Astrocyte (in vitro differentiated cells and primary cell): ENCODE measurements at regions not wholly inside any gene's neighbourhood (a gene's known extent, or its start where the extent isn't known, plus 50 kb on each side); places are given as distances from the start of the nearest gene placed in this dataset.

ENCODE experiments used
- DNase-seq: peaks from one replicate; pipeline ENCODE4 v3.0.0-alpha.2; 2010; ENCODE audit warnings: low read depth
- FAIRE-seq: peaks from 2 replicates; lab custom pipeline; 2011; peaks lifted over from hg19 to GRCh38; lab: Jason Lieb, UNC
- H2AFZ ChIP-seq: 2 replicates; pipeline ENCODE4 v1.6.0; 2012; ENCODE audit warnings: low read depth, low read length, inconsistent platforms
- H3K27ac ChIP-seq: 2 replicates; pipeline ENCODE4 v1.5.1; 2011; ENCODE audit warnings: low read depth, low read length, inconsistent platforms
- H3K27me3 ChIP-seq: 2 replicates; pipeline ENCODE4 v1.6.0; 2011; ENCODE audit warnings: low read length, inconsistent platforms; ENCODE audit not compliant: insufficient read depth
- H3K36me3 ChIP-seq: 2 replicates; pipeline ENCODE4 v1.5.1; 2011; ENCODE audit warnings: low read length, inconsistent platforms; ENCODE audit not compliant: insufficient read depth
- H3K4me1 ChIP-seq: 2 replicates; pipeline ENCODE4 v1.5.1; 2011; ENCODE audit warnings: low read length, inconsistent platforms; ENCODE audit not compliant: insufficient read depth
- H3K4me2 ChIP-seq: 2 replicates; pipeline ENCODE4 v1.6.0; 2012; ENCODE audit warnings: low read length, inconsistent platforms
- H3K4me3 ChIP-seq: 2 replicates; pipeline ENCODE4 v1.5.1; 2011; ENCODE audit warnings: low read depth, mild to moderate bottlenecking, low read length, inconsistent platforms; ENCODE audit not compliant: insufficient read depth
- H3K79me2 ChIP-seq: 2 replicates; pipeline ENCODE4 v1.6.0; 2012; ENCODE audit warnings: mild to moderate bottlenecking, low read length, inconsistent platforms; ENCODE audit not compliant: insufficient read depth
- H3K9ac ChIP-seq: 2 replicates; pipeline ENCODE4 v1.6.0; 2012; ENCODE audit warnings: mild to moderate bottlenecking, low read length, inconsistent platforms
- H3K9me3 ChIP-seq: 2 replicates; pipeline ENCODE4 v1.5.1; 2012; ENCODE audit warnings: low read depth, mild to moderate bottlenecking, low read length, inconsistent platforms; ENCODE audit not compliant: insufficient read depth
- H4K20me1 ChIP-seq: 2 replicates; pipeline ENCODE4 v1.6.0; 2012; ENCODE audit warnings: low read length, inconsistent platforms; ENCODE audit not compliant: insufficient read depth
- H3K27ac Mint-ChIP-seq: one replicate; pipeline ENCODE4 v1.8.0; 2021; ENCODE audit warnings: mild to moderate bottlenecking, mixed read lengths; ENCODE audit not compliant: unreplicated experiment
- H3K27me3 Mint-ChIP-seq: one replicate; pipeline ENCODE4 v1.8.0; 2021; ENCODE audit warnings: low read depth, mixed read lengths; ENCODE audit not compliant: unreplicated experiment
- H3K36me3 Mint-ChIP-seq: one replicate; pipeline ENCODE4 v1.8.0; 2021; ENCODE audit warnings: low read depth, mixed read lengths; ENCODE audit not compliant: unreplicated experiment
- H3K4me1 Mint-ChIP-seq: one replicate; pipeline ENCODE4 v1.8.0; 2021; ENCODE audit warnings: low read depth, mixed read lengths; ENCODE audit not compliant: unreplicated experiment
- H3K4me3 Mint-ChIP-seq: one replicate; pipeline ENCODE4 v1.8.0; 2021; ENCODE audit warnings: mild to moderate bottlenecking, moderate library complexity, mixed read lengths; ENCODE audit not compliant: unreplicated experiment
- H3K9me3 Mint-ChIP-seq: one replicate; pipeline ENCODE4 v1.8.0; 2021; ENCODE audit warnings: mild to moderate bottlenecking, mixed read lengths; ENCODE audit not compliant: unreplicated experiment
- EZH2 ChIP-seq: IDR thresholded peaks from 2 replicates; pipeline ENCODE4 v1.6.1; 2012; ENCODE audit warnings: mild to moderate bottlenecking, low read length, inconsistent platforms; ENCODE audit not compliant: insufficient read depth
- TF ChIP-seq, protein P1 (sequence below): IDR thresholded peaks from 2 replicates; pipeline ENCODE4 v1.5.1; 2011; ENCODE audit warnings: low read depth, mild to moderate bottlenecking, inconsistent platforms, low read length, moderate library complexity; ENCODE audit not compliant: insufficient read depth

DNA sequence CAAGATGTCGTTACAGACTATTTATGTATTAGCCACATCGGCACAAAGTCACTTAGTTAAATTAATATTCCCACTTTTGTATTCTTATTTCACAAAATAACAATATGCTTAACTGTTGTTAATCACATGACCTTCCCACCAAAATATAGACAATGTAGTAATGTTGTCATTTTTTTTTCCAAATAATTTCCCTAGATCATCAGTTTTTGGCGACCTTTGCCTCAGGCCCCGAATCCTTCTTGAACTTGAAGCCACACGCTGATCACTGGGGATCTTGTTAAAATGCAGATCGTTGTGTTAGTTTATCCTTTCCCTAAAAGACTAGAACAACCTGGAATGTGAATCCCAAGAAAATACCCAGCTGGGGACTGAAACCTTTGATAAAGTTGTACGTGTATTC is 497.6 kb downstream of the SUCLG1 start:
- H2AFZ ChIP-seq, result no peak overlapping the region
- DNase-seq, result no peak
- H3K4me1 ChIP-seq, result no peaks in the 10 kb centered on the region
- H3K4me3 ChIP-seq, result no peak overlapping the region
- H3K4me1 Mint-ChIP-seq, result peaks cover 2% of the 10 kb centered on the region
- no peak overlapping the region for H3K9ac ChIP-seq
- no peak overlapping the region for H3K4me3 Mint-ChIP-seq
- H3K27ac ChIP-seq, result no peak overlapping the region
- no peak for FAIRE-seq
- TF ChIP-seq, protein P1, sequence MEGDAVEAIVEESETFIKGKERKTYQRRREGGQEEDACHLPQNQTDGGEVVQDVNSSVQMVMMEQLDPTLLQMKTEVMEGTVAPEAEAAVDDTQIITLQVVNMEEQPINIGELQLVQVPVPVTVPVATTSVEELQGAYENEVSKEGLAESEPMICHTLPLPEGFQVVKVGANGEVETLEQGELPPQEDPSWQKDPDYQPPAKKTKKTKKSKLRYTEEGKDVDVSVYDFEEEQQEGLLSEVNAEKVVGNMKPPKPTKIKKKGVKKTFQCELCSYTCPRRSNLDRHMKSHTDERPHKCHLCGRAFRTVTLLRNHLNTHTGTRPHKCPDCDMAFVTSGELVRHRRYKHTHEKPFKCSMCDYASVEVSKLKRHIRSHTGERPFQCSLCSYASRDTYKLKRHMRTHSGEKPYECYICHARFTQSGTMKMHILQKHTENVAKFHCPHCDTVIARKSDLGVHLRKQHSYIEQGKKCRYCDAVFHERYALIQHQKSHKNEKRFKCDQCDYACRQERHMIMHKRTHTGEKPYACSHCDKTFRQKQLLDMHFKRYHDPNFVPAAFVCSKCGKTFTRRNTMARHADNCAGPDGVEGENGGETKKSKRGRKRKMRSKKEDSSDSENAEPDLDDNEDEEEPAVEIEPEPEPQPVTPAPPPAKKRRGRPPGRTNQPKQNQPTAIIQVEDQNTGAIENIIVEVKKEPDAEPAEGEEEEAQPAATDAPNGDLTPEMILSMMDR, result no peak
- TF ChIP-seq EZH2, result no peak
- no peaks in the 10 kb centered on the region for H3K79me2 ChIP-seq
- H3K4me2 ChIP-seq, result no peak overlapping the region
- no peaks in the 10 kb centered on the region for H3K36me3 Mint-ChIP-seq
- H3K36me3 ChIP-seq, result no peaks in the 10 kb centered on the region
- H4K20me1 ChIP-seq, result no peaks in the 10 kb centered on the region
- no peaks in the 10 kb centered on the region for H3K9me3 Mint-ChIP-seq
- no peaks in the 10 kb centered on the region for H3K9me3 ChIP-seq
- H3K27me3 ChIP-seq, result no peaks in the 10 kb centered on the region
- H3K27me3 Mint-ChIP-seq, result no peaks in the 10 kb centered on the region
- H3K27ac Mint-ChIP-seq, result no peak overlapping the region

DNA sequence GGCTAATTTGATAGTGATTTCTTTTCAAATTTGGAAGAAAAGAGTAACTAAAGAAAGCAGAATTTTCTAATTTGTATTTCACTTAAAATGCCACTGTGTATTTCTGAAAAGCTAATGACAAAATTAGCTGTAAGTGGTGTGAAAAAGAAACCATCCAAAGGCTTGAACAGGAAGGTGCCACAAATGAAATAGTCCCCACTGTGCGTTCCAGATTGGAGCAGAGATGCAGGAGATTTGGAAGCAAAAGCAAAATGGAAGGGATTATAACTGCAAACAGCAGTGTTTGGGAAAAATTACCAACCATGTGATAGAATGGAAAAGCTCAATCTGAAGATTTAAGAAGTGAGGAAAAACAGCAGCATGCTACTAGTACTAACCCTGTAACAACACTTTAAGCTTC is 498.7 kb downstream of the SUCLG1 start:
- H3K4me2 ChIP-seq, result no peak overlapping the region
- no peak overlapping the region for H3K27ac ChIP-seq
- no peaks in the 10 kb centered on the region for H3K79me2 ChIP-seq
- H3K27me3 ChIP-seq, result no peaks in the 10 kb centered on the region
- Mint-ChIP-seq H3K9me3 (no peaks in the 10 kb centered on the region), H3K4me3 (no peak overlapping the region), H3K27me3 (no peaks in the 10 kb centered on the region), H3K4me1 (peaks cover 2% of the 10 kb centered on the region), H3K36me3 (no peaks in the 10 kb centered on the region), H3K27ac (no peak overlapping the region)
- TF ChIP-seq EZH2, result no peak
- TF ChIP-seq, protein P1, result no peak
- H4K20me1 ChIP-seq, result no peaks in the 10 kb centered on the region
- no peaks in the 10 kb centered on the region for H3K36me3 ChIP-seq
- no peaks in the 10 kb centered on the region for H3K9me3 ChIP-seq
- H2AFZ ChIP-seq, result no peak overlapping the region
- no peak overlapping the region for H3K9ac ChIP-seq
- no peak for FAIRE-seq
- no peak overlapping the region for H3K4me3 ChIP-seq
- DNase-seq, result no peak
- H3K4me1 ChIP-seq, result no peaks in the 10 kb centered on the region

DNA sequence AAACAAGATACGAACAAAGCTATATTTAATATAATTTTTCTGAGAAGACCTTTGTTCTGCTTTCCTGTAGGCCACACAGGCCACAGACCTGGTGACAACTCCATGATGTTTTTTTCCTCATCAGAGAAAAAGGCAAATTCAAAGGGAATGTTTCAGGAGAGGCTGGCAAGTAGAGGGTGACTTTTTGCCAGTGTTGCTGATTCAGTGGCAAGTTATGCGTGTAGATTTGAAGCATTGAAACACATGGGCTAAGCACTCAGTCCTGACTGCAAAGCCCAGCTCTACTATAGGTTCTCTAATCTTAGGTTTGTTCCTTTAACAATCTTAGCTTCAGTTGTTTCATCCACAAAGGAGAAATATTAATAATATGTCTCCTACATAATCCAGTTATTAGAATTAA is 499.8 kb downstream of the SUCLG1 start:
- no peak overlapping the region for H3K27ac Mint-ChIP-seq
- TF ChIP-seq EZH2, result no peak
- TF ChIP-seq, protein P1, result no peak
- no peak for FAIRE-seq

More for the DNA sequence above, 499.8 kb downstream of the SUCLG1 start:
- no peak overlapping the region for H3K9ac ChIP-seq
- H3K79me2 ChIP-seq, result no peaks in the 10 kb centered on the region
- no peaks in the 10 kb centered on the region for H4K20me1 ChIP-seq
- Mint-ChIP-seq H3K4me1 (peaks cover 2% of the 10 kb centered on the region), H3K36me3 (no peaks in the 10 kb centered on the region), H3K9me3 (no peaks in the 10 kb centered on the region), H3K27me3 (no peaks in the 10 kb centered on the region), H3K4me3 (no peak overlapping the region)
- H3K4me1 ChIP-seq, result no peaks in the 10 kb centered on the region
- H3K4me3 ChIP-seq, result no peak overlapping the region
- no peak overlapping the region for H2AFZ ChIP-seq
- no peak for DNase-seq
- H3K27ac ChIP-seq, result no peak overlapping the region
- H3K4me2 ChIP-seq, result no peak overlapping the region
- no peaks in the 10 kb centered on the region for H3K27me3 ChIP-seq
- no peaks in the 10 kb centered on the region for H3K9me3 ChIP-seq
- H3K36me3 ChIP-seq, result no peaks in the 10 kb centered on the region
